ENCODE measurements at regions not wholly inside any gene's neighbourhood (a gene's known extent, or its start where the extent isn't known, plus 50 kb on each side); places are given as distances from the start of the nearest gene placed in this dataset.

DNA sequence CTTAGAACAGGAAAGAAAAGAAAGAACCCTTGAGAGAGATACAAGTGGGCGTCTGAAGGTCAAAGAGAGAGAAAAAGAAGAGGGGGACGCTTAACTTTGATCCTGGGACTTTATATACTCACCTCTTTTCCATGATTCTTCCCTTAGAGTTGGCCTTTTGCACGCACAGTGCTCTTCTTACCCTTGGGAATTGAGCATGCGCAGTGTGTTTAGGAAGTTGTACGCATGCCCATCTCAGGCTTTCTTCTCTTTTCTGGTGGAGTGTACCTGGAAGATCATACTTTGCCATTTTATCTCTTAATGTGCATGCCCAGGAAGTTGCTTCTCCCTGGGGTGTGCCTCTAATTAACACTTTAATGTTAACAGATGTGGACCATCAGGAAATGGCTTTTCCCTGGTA, 229.6 kb upstream of the ANO3 start:
- TF ChIP-seq, protein P1, sequence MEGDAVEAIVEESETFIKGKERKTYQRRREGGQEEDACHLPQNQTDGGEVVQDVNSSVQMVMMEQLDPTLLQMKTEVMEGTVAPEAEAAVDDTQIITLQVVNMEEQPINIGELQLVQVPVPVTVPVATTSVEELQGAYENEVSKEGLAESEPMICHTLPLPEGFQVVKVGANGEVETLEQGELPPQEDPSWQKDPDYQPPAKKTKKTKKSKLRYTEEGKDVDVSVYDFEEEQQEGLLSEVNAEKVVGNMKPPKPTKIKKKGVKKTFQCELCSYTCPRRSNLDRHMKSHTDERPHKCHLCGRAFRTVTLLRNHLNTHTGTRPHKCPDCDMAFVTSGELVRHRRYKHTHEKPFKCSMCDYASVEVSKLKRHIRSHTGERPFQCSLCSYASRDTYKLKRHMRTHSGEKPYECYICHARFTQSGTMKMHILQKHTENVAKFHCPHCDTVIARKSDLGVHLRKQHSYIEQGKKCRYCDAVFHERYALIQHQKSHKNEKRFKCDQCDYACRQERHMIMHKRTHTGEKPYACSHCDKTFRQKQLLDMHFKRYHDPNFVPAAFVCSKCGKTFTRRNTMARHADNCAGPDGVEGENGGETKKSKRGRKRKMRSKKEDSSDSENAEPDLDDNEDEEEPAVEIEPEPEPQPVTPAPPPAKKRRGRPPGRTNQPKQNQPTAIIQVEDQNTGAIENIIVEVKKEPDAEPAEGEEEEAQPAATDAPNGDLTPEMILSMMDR (optimal IDR thresholded peaks at IDR 0.05 in 1 of 3, IDR thresholded peaks at IDR 0.05 in 1 of 3, conservative IDR thresholded peaks at IDR 0.05 in 1 of 3; ENCODE audit: extremely low read depth in 1 of 3, insufficient read depth in 2 of 3, low read length in 3 of 3) = no peak
- no peak for TF ChIP-seq EZH2 (IDR thresholded peaks at IDR 0.05; ENCODE audit: low read length)

All from keratinocyte (primary cell).